Sciatic nerve (tissue), 2 donors: ENCODE measurements at regions not wholly inside any gene's neighbourhood (a gene's known extent, or its start where the extent isn't known, plus 50 kb on each side); places are given as distances from the start of the nearest gene placed in this dataset.
"Not testable (repeated sequence)": the region's sequence is repeated elsewhere in the genome, so short reads cannot be mapped to it uniquely, and the experiment has no call there.

ENCODE experiments used
- ATAC-seq: fragments of 200-7000 bp; cut with Tn5 transposase; one replicate; pipeline ENCODE4 v1.9.1; 2020; ENCODE audit warnings: mild to moderate bottlenecking, moderate library complexity
- DNase-seq: peaks from one replicate; pipeline ENCODE4 v3.0.0-alpha.2; 2020; ENCODE audit warnings: low spot score
- intact Hi-C: fragments of 100-400 bp; cut with DNase I; formaldehyde crosslinking; loops from one replicate; pipeline ENCODE4 v1.14.2; 2022
- donor health status: DM: no; HTN: no; CAD: no.
- donor health status: DM: no; HTN: no; CAD: no.

GRCh38 chr10:115028419-115028818 is 64.7 kb upstream of the ATRNL1 start:
- intact Hi-C loops, result loop anchor here (5.0 kb wide), 1 partner anchor 866 kb away; no protein-coding TSS in a partner anchor
- DNase-seq (no peak), ATAC-seq (no peak)

GRCh38 chr10:115029452-115030375 is 63.5 kb upstream of the ATRNL1 start:
- intact Hi-C loops, result loop anchor here (5.0 kb wide), 1 partner anchor 867 kb away; no protein-coding TSS in a partner anchor
- no peak for DNase-seq
- no peak for ATAC-seq

- intact Hi-C loops, result no loop called here
- no peak for ATAC-seq
- no peak for DNase-seq
Observed at GRCh38 chr10:115030483-115031200, 62.5 kb upstream of the ATRNL1 start.

GRCh38 chr10:115033898-115034297 is 59.3 kb upstream of the ATRNL1 start:
- DNase-seq, result no peak
- no peak for ATAC-seq
- intact Hi-C loops, result no loop called here

GRCh38 chr10:115039781-115040180 is 53.4 kb upstream of the ATRNL1 start:
- ATAC-seq, DNase-seq, intact Hi-C loops: not testable (repeated sequence)
